A549 (cell line): ENCODE measurements at regions not wholly inside any gene's neighbourhood (a gene's known extent, or its start where the extent isn't known, plus 50 kb on each side); places are given as distances from the start of the nearest gene placed in this dataset.

Experiments
- ATAC-seq, 2 experiments: fragments of 200-7000 bp in 1 of 2; fragments of >200 bp in 1 of 2; cut with Nextera tagmentation in 1 of 2; cut with Tn5 transposase in 1 of 2; 3 replicates each; pipeline versions ENCODE4 v1.8.0 to v1.9.1; 2018 to 2020; ENCODE audit warnings: mild to moderate bottlenecking in 1 of 2, moderate library complexity in 1 of 2
- CTCF ChIA-PET: fragments of 300-600 bp; sonication (Branson Sonifier 250); formaldehyde crosslinking; extraction: SDS; loops from one replicate; lab custom pipeline; 2021; ENCODE audit warnings: antibody characterized with exemption, inconsistent platforms; lab: Yijun Ruan, JAX
- POLR2A ChIA-PET: fragments of 350-600 bp; formaldehyde crosslinking; extraction: SDS; loops from one replicate; lab custom pipeline; 2021; ENCODE audit warnings: antibody characterized with exemption, inconsistent platforms; lab: Yijun Ruan, JAX
- DNase-seq, 2 experiments: peaks; one replicate each; pipeline versions ENCODE4 v3.0.0 to v3.0.0-alpha.2; 2011 to 2016; ENCODE audit warnings: low read depth in 1 of 2, low spot score in 1 of 2
- FAIRE-seq: peaks from 2 replicates; lab custom pipeline; 2011; peaks lifted over from hg19 to GRCh38; lab: Jason Lieb, UNC
- H3K27ac ChIP-seq, 2 experiments: fragments of >200 bp; sonication (Bioruptor Twin); formaldehyde crosslinking; 3 replicates each; pipeline ENCODE4 v1.5.1; 2016 to 2017
- H3K4me1 ChIP-seq: fragments of >200 bp; sonication (Bioruptor Twin); formaldehyde crosslinking; 3 replicates; pipeline ENCODE4 v1.6.1; 2016
- H3K4me2 ChIP-seq: fragments of >200 bp; sonication (Bioruptor Twin); formaldehyde crosslinking; 3 replicates; pipeline ENCODE4 v1.6.1; 2016
- H3K4me3 ChIP-seq: fragments of >200 bp; sonication (Bioruptor Twin); formaldehyde crosslinking; 3 replicates; pipeline ENCODE4 v1.5.1; 2016
- H3K9me3 ChIP-seq: fragments of >200 bp; sonication (Bioruptor Twin); formaldehyde crosslinking; 3 replicates; pipeline ENCODE4 v1.6.1; 2016
- BHLHE40 ChIP-seq: IDR thresholded peaks from 2 replicates; pipeline ENCODE4 v1.6.1; 2012; ENCODE audit warnings: low read depth, low read length, inconsistent platforms
- CBX2 ChIP-seq: fragments of 200-600 bp; sonication (generic); IDR thresholded peaks from 2 replicates; pipeline ENCODE4 v1.6.1; 2016; ENCODE audit warnings: low read depth, mild to moderate bottlenecking, borderline replicate concordance
- CBX8 ChIP-seq: fragments of 200-600 bp; sonication (generic); IDR thresholded peaks from 2 replicates; pipeline ENCODE4 v1.6.1; 2016
- E2F6 ChIP-seq: IDR thresholded peaks from 2 replicates; pipeline ENCODE4 v1.6.1; 2012; ENCODE audit warnings: low read depth, borderline replicate concordance
- EHMT2 ChIP-seq: fragments of 200-600 bp; sonication (generic); IDR thresholded peaks from 2 replicates; pipeline ENCODE4 v1.6.1; 2016; ENCODE audit warnings: antibody characterized with exemption, low read depth, mild to moderate bottlenecking, moderate library complexity
- ELK1 ChIP-seq: fragments of 150-350 bp; IDR thresholded peaks from 2 replicates; pipeline ENCODE4 v1.6.1; 2014; ENCODE audit warnings: low read depth, mild to moderate bottlenecking, low read length
- EP300 ChIP-seq, 2 experiments: fragments of >200 bp; sonication (Bioruptor Twin); formaldehyde crosslinking; IDR thresholded peaks; 2 replicates in 1 of 2; 3 replicates in 1 of 2; pipeline ENCODE4 v1.6.1; 2016 to 2017
- JUN ChIP-seq, 2 experiments: fragments of >200 bp; sonication (Bioruptor Twin); formaldehyde crosslinking; IDR thresholded peaks; 2 replicates in 1 of 2; 3 replicates in 1 of 2; pipeline ENCODE4 v1.6.1; 2016 to 2017
- KDM5A ChIP-seq: fragments of 200-600 bp; sonication (generic); IDR thresholded peaks from 2 replicates; pipeline ENCODE4 v1.6.1; 2016; ENCODE audit warnings: antibody characterized with exemption, mild to moderate bottlenecking
- MAFK ChIP-seq: fragments of 450-650 bp; IDR thresholded peaks from 2 replicates; pipeline ENCODE4 v1.6.1; 2014; ENCODE audit not compliant: partially characterized antibody
- MYC ChIP-seq: IDR thresholded peaks from 2 replicates; pipeline ENCODE4 v1.6.1; 2012; ENCODE audit warnings: mild to moderate bottlenecking, inconsistent platforms, low read length, improper control_type of control experiment, borderline replicate concordance
- NPAS2 ChIP-seq: fragments of 250-450 bp; sonication (Bioruptor Pico); IDR thresholded peaks from 2 replicates; pipeline ENCODE4 v1.8.0; 2022; ENCODE audit warnings: mild to moderate bottlenecking, moderate library complexity, borderline replicate concordance
- PBX3 ChIP-seq: IDR thresholded peaks from 2 replicates; pipeline ENCODE4 v1.6.1; 2012
- POLR2A ChIP-seq: IDR thresholded peaks from 2 replicates; pipeline ENCODE4 v1.6.1; 2012; ENCODE audit warnings: mild to moderate bottlenecking, low read length
- RARB ChIP-seq: fragments of 250-450 bp; sonication (Bioruptor Pico); IDR thresholded peaks from 2 replicates; pipeline ENCODE4 v1.8.0; 2021; ENCODE audit warnings: mild to moderate bottlenecking, moderate library complexity
- REST ChIP-seq: fragments of 200-600 bp; sonication (generic); IDR thresholded peaks from 2 replicates; pipeline ENCODE4 v1.6.1; 2016; ENCODE audit warnings: antibody characterized with exemption, mild to moderate bottlenecking, moderate library complexity
- RFX5 ChIP-seq: fragments of 450-650 bp; IDR thresholded peaks from 2 replicates; pipeline ENCODE4 v1.7.1; 2014; ENCODE audit warnings: antibody characterized with exemption, mild to moderate bottlenecking, moderate library complexity
- RNF2 ChIP-seq: fragments of 200-600 bp; sonication (generic); IDR thresholded peaks from 2 replicates; pipeline ENCODE4 v1.6.1; 2016; ENCODE audit warnings: low read depth, mild to moderate bottlenecking, antibody characterized with exemption, moderate library complexity, borderline replicate concordance
- SREBF2 ChIP-seq: fragments of 450-650 bp; IDR thresholded peaks from 2 replicates; pipeline ENCODE4 v1.6.1; 2014; ENCODE audit warnings: mild to moderate bottlenecking, moderate library complexity
- USF2 ChIP-seq: fragments of 450-650 bp; IDR thresholded peaks from 2 replicates; pipeline ENCODE4 v1.6.1; 2014; ENCODE audit warnings: antibody characterized with exemption
- ZC3H11A ChIP-seq: fragments of 450-650 bp; IDR thresholded peaks from 2 replicates; pipeline ENCODE4 v1.6.1; 2014; ENCODE audit warnings: antibody characterized with exemption, mild to moderate bottlenecking
- ZNF302 ChIP-seq: fragments of 250-450 bp; sonication (Bioruptor Pico); IDR thresholded peaks from 2 replicates; pipeline ENCODE4 v1.9.0; 2021; ENCODE audit warnings: inconsistent platforms, mild to moderate bottlenecking, moderate library complexity
- WGBS: methylation state at CpG from one replicate; pipeline ENCODE4 v1.1.6; 2017; ENCODE audit errors: missing lambda C conversion rate; 5-methylcytosine and 5-hydroxymethylcytosine counted together

GRCh38 chr1:201697174-201697573 lies 131.8 kb upstream of the IPO9 start (continued):
- TF ChIP-seq RNF2 (no peak), CBX8 (no peak)

- no peak for ATAC-seq
- FAIRE-seq: no peak
- no peak overlapping the region for H3K4me2 ChIP-seq
- ChIA-PET CTCF (interaction anchor here (0.6 to 29.6 kb wide), 5 partner anchors 12 to 168 kb away, joined by 3 to 903 read pairs (median 125); no protein-coding TSS in a partner anchor), POLR2A (no interaction called here)
- H3K9me3 ChIP-seq: no peaks in the 10 kb centered on the region
- H3K4me1 ChIP-seq: peaks cover 24% of the 10 kb centered on the region
- no peak overlapping the region for H3K4me3 ChIP-seq
- H3K27ac ChIP-seq: no peak overlapping the region
- DNase-seq: no peak
- no peak for TF ChIP-seq E2F6
- no peak for TF ChIP-seq POLR2A
- TF ChIP-seq CBX8: no peak
- no peak for TF ChIP-seq ZC3H11A
- no peak for TF ChIP-seq SREBF2
- TF ChIP-seq ELK1: no peak
- no peak for TF ChIP-seq USF2
- no peak for TF ChIP-seq MAFK
- no peak for TF ChIP-seq PBX3
- TF ChIP-seq KDM5A: no peak
- no peak for TF ChIP-seq EP300 (IDR thresholded peaks at IDR 0.05)
- no peak for TF ChIP-seq BHLHE40
- no peak for TF ChIP-seq JUN (IDR thresholded peaks at IDR 0.05)
- no peak for TF ChIP-seq CBX2
- TF ChIP-seq EHMT2: no peak
- TF ChIP-seq MYC: no peak
- no peak for TF ChIP-seq RARB (CRISPR knock-in tag)
- no peak for TF ChIP-seq ZNF302
- no peak for TF ChIP-seq NPAS2 (CRISPR knock-in tag)
- 68% methylated on average over 2 of the region's 2 CpGs for WGBS
These were observed 127.1 kb upstream of the IPO9 start for GRCh38 chr1:201701831-201702230.

- peak overlapping the region; percentile 75 to 85 for H3K27ac ChIP-seq
- ATAC-seq (peak; percentile 14 to 34; a peak in 4 of 6 replicates), DNase-seq (peak in 1 of 2 experiments; percentile 48)
- H3K4me1 ChIP-seq: peaks cover 21% of the 10 kb centered on the region
- TF ChIP-seq CBX8 (no peak), RFX5 (peak; percentile 78; the same call in 1 of the 2 replicates), ZC3H11A (no peak), REST (no peak)
- TF ChIP-seq, all 56 proteins: peak for 1
- ChIA-PET POLR2A (no interaction called here), CTCF (interaction anchor here (0.6 to 29.6 kb wide), 29 partner anchors 9 to 249 kb away, joined by 3 to 903 read pairs (median 9); no protein-coding TSS in a partner anchor)
- FAIRE-seq: no peak
- Histone ChIP-seq H3K4me2 (peak overlapping the region; percentile 59), H3K9me3 (no peaks in the 10 kb centered on the region), H3K4me3 (no peak overlapping the region)
- WGBS: 64% methylated on average over 1 of the region's 2 CpGs
These were observed 126.0 kb upstream of the IPO9 start for GRCh38 chr1:201702936-201703335.
